GM23248 (cell line): ENCODE measurements at regions not wholly inside any gene's neighbourhood (a gene's known extent, or its start where the extent isn't known, plus 50 kb on each side); places are given as distances from the start of the nearest gene placed in this dataset.

Source experiments
- DNase-seq: peaks from one replicate; pipeline ENCODE4 v3.0.0-alpha.2; 2015
- H2AFZ ChIP-seq: fragments of 200-600 bp; sonication (generic); 2 replicates; pipeline ENCODE4 v1.6.1; 2016; ENCODE audit warnings: antibody characterized with exemption
- H3F3A ChIP-seq: fragments of 200-600 bp; sonication (generic); 2 replicates; pipeline ENCODE4 v1.6.1; 2016; ENCODE audit warnings: mild to moderate bottlenecking, antibody characterized with exemption, mixed run types; ENCODE audit not compliant: insufficient read depth
- H3K27ac ChIP-seq: fragments of 200-600 bp; sonication (generic); 2 replicates; pipeline ENCODE4 v1.5.1; 2016; ENCODE audit warnings: mild to moderate bottlenecking
- H3K27me3 ChIP-seq: fragments of 200-600 bp; sonication (generic); replicated peaks from 2 replicates; pipeline ENCODE4 v1.6.1; 2016; ENCODE audit warnings: mild to moderate bottlenecking; ENCODE audit not compliant: insufficient read depth
- H3K36me3 ChIP-seq: fragments of 200-600 bp; sonication (generic); 2 replicates; pipeline ENCODE4 v1.6.1; 2016; ENCODE audit warnings: low read depth, mild to moderate bottlenecking
- H3K4me1 ChIP-seq: fragments of 200-600 bp; sonication (generic); 2 replicates; pipeline ENCODE4 v1.6.1; 2016; ENCODE audit warnings: mild to moderate bottlenecking; ENCODE audit not compliant: insufficient read depth
- H3K4me2 ChIP-seq: fragments of 200-600 bp; sonication (generic); one replicate; pipeline ENCODE4 v1.6.1; 2016; ENCODE audit warnings: mild to moderate bottlenecking; ENCODE audit not compliant: unreplicated experiment
- H3K4me3 ChIP-seq: fragments of 200-600 bp; sonication (generic); 2 replicates; pipeline ENCODE4 v1.5.1; 2016; ENCODE audit warnings: mild to moderate bottlenecking
- H3K79me2 ChIP-seq: fragments of 200-600 bp; sonication (generic); 2 replicates; pipeline ENCODE4 v1.6.1; 2016; ENCODE audit warnings: mild to moderate bottlenecking; ENCODE audit not compliant: insufficient read depth
- H3K9ac ChIP-seq: fragments of 200-600 bp; sonication (generic); 2 replicates; pipeline ENCODE4 v1.6.1; 2016; ENCODE audit warnings: mild to moderate bottlenecking
- H3K9me2 ChIP-seq: fragments of 200-600 bp; sonication (generic); 2 replicates; pipeline ENCODE4 v1.6.1; 2016; ENCODE audit warnings: mixed run types, mild to moderate bottlenecking, moderate library complexity; ENCODE audit not compliant: insufficient read depth
- H3K9me3 ChIP-seq: fragments of 200-600 bp; sonication (generic); one replicate; pipeline ENCODE4 v1.6.1; 2017; ENCODE audit warnings: low read depth
- H4K20me1 ChIP-seq: fragments of 200-600 bp; sonication (generic); 2 replicates; pipeline ENCODE4 v1.6.0; 2016; ENCODE audit not compliant: insufficient read depth
- EZH2 ChIP-seq: fragments of 200-600 bp; sonication (generic); IDR thresholded peaks from 2 replicates; pipeline ENCODE4 v1.6.1; 2018; ENCODE audit warnings: antibody characterized with exemption, mild to moderate bottlenecking; ENCODE audit not compliant: insufficient read depth, poor library complexity, severe bottlenecking
- EZH2phosphoT487 ChIP-seq: fragments of 200-600 bp; sonication (generic); IDR thresholded peaks from 2 replicates; pipeline ENCODE4 v1.6.1; 2018; ENCODE audit warnings: antibody characterized with exemption, moderate library complexity, mild to moderate bottlenecking, low read depth; ENCODE audit not compliant: insufficient read depth
- WGBS, 2 experiments: methylation state at CpG; one replicate each; pipeline ENCODE4 v1.1.6; 2015 to 2017; ENCODE audit warnings: low lambda C conversion rate in 2 of 2, low coverage in 1 of 2; ENCODE audit errors: missing lambda C conversion rate in 2 of 2; 5-methylcytosine and 5-hydroxymethylcytosine counted together
- in situ Hi-C: fragments of 300-500 bp; cut with MboI; formaldehyde crosslinking; loops from 2 replicates; pipeline ENCODE4 v1.15.0; 2020

GRCh38 chrY:16895396-16895795 is 984.6 kb downstream of the CDY2B start:
- in situ Hi-C loops: no loop called here
- Histone ChIP-seq H3K4me3 (no peak overlapping the region), H3K9me2 (no peaks in the 10 kb centered on the region), H3K4me2 (no peak overlapping the region), H3K27me3 (no peaks in the 10 kb centered on the region), H3K9ac (no peak overlapping the region), H3F3A (no peaks in the 10 kb centered on the region), H2AFZ (no peak overlapping the region), H3K27ac (no peak overlapping the region), H3K9me3 (no peaks in the 10 kb centered on the region), H3K4me1 (no peaks in the 10 kb centered on the region), H3K36me3 (no peaks in the 10 kb centered on the region), H4K20me1 (no peaks in the 10 kb centered on the region), H3K79me2 (no peaks in the 10 kb centered on the region)
- WGBS, 2 experiments: 68 to 79% methylated on average over 5 to 6 of the region's 6 CpGs
- TF ChIP-seq EZH2phosphoT487 (no peak), EZH2 (no peak)
- DNase-seq: no peak

GRCh38 chrY:16887116-16887515 is 992.9 kb downstream of the CDY2B start:
- no peaks in the 10 kb centered on the region for H3K9me2 ChIP-seq
- no peaks in the 10 kb centered on the region for H3K9me3 ChIP-seq
- H3K4me1 ChIP-seq: no peaks in the 10 kb centered on the region
- no peak overlapping the region for H3K4me2 ChIP-seq
- H3K9ac ChIP-seq: no peak overlapping the region
- H2AFZ ChIP-seq: no peak overlapping the region
- H3K27ac ChIP-seq: no peak overlapping the region
- TF ChIP-seq EZH2 (no peak), EZH2phosphoT487 (no peak)
- H3K36me3 ChIP-seq: no peaks in the 10 kb centered on the region
- no peaks in the 10 kb centered on the region for H4K20me1 ChIP-seq
- DNase-seq: no peak
- no peaks in the 10 kb centered on the region for H3F3A ChIP-seq
- no peaks in the 10 kb centered on the region for H3K27me3 ChIP-seq
- no peak overlapping the region for H3K4me3 ChIP-seq
- no peaks in the 10 kb centered on the region for H3K79me2 ChIP-seq
- in situ Hi-C loops: loop anchor here (10.0 kb wide), 1 partner anchor 62 kb away; no protein-coding TSS in a partner anchor
- 6 to 16% methylated on average over 2 of the region's 2 CpGs for WGBS, 2 experiments

GRCh38 chrY:16860676-16861075 is 1019.3 kb downstream of the CDY2B start:
- no peaks in the 10 kb centered on the region for H3K36me3 ChIP-seq
- in situ Hi-C loops: no loop called here
- H3K9me3 ChIP-seq: no peaks in the 10 kb centered on the region
- no peak overlapping the region for H2AFZ ChIP-seq
- no peak overlapping the region for H3K27ac ChIP-seq
- TF ChIP-seq EZH2 (no peak), EZH2phosphoT487 (no peak)
- no peak overlapping the region for H3K4me2 ChIP-seq
- H4K20me1 ChIP-seq: no peaks in the 10 kb centered on the region
- no peak overlapping the region for H3K4me3 ChIP-seq
- no peaks in the 10 kb centered on the region for H3K4me1 ChIP-seq
- DNase-seq: no peak
- no peak overlapping the region for H3K9ac ChIP-seq
- no peaks in the 10 kb centered on the region for H3K79me2 ChIP-seq
- no peaks in the 10 kb centered on the region for H3F3A ChIP-seq
- H3K9me2 ChIP-seq: no peaks in the 10 kb centered on the region
- H3K27me3 ChIP-seq: no peaks in the 10 kb centered on the region

GRCh38 chrY:16841534-16841933 is 1038.5 kb downstream of the CDY2B start:
- Histone ChIP-seq H3K36me3 (no peaks in the 10 kb centered on the region), H2AFZ (no peak overlapping the region), H3K27ac (no peak overlapping the region), H3K9me2 (no peaks in the 10 kb centered on the region), H3K27me3 (no peaks in the 10 kb centered on the region), H3K9ac (no peak overlapping the region), H3F3A (no peaks in the 10 kb centered on the region), H3K4me3 (no peak overlapping the region), H3K4me2 (no peak overlapping the region), H3K9me3 (no peaks in the 10 kb centered on the region), H3K79me2 (no peaks in the 10 kb centered on the region), H3K4me1 (no peaks in the 10 kb centered on the region), H4K20me1 (no peaks in the 10 kb centered on the region)
- no peak for DNase-seq
- TF ChIP-seq EZH2: no peak
- TF ChIP-seq EZH2phosphoT487: no peak
- in situ Hi-C loops: no loop called here

- Histone ChIP-seq H3F3A (no peaks in the 10 kb centered on the region), H3K4me3 (no peak overlapping the region), H2AFZ (no peak overlapping the region), H3K4me1 (no peaks in the 10 kb centered on the region), H3K27ac (no peak overlapping the region), H3K4me2 (no peak overlapping the region), H3K36me3 (no peaks in the 10 kb centered on the region), H3K27me3 (no peaks in the 10 kb centered on the region), H3K9me2 (no peaks in the 10 kb centered on the region), H4K20me1 (no peaks in the 10 kb centered on the region), H3K9me3 (no peaks in the 10 kb centered on the region), H3K79me2 (no peaks in the 10 kb centered on the region), H3K9ac (no peak overlapping the region)
- DNase-seq: no peak
- 55 to 65% methylated on average over 2 of the region's 2 CpGs for WGBS, 2 experiments
- TF ChIP-seq EZH2phosphoT487 (no peak), EZH2 (no peak)
- in situ Hi-C loops: no loop called here
Observed at GRCh38 chrY:16835206-16835605, 1044.8 kb downstream of the CDY2B start.
